SK-N-SH (cell line): ENCODE measurements at regions not wholly inside any gene's neighbourhood (a gene's known extent, or its start where the extent isn't known, plus 50 kb on each side); places are given as distances from the start of the nearest gene placed in this dataset.

ENCODE experiments used
- CTCF ChIA-PET: fragments of 300-600, 350-600 bp; formaldehyde crosslinking; extraction: SDS; loops from one replicate; lab custom pipeline; 2021; lab: Yijun Ruan, JAX
- POLR2A ChIA-PET: fragments of 350-600 bp; sonication (Branson Sonifier 250); formaldehyde crosslinking; extraction: SDS; loops from one replicate; lab custom pipeline; 2020; ENCODE audit warnings: antibody characterized with exemption, inconsistent platforms; lab: Yijun Ruan, JAX
- DNase-seq: peaks from one replicate; pipeline ENCODE4 v3.0.0; 2012
- H2AFZ ChIP-seq: fragments of 200-600 bp; sonication (generic); 2 replicates; pipeline ENCODE4 v1.8.1; 2016; ENCODE audit warnings: antibody characterized with exemption, mild to moderate bottlenecking, low read depth
- H3F3A ChIP-seq: fragments of 200-600 bp; sonication (generic); replicated peaks from 2 replicates; pipeline ENCODE3; 2016; ENCODE audit warnings: antibody characterized with exemption, mild to moderate bottlenecking; ENCODE audit not compliant: insufficient read depth
- H3K27ac ChIP-seq, 2 experiments: fragments of 200-500 bp in 1 of 2; fragments of 200-600 bp in 1 of 2; sonication (Bioruptor generic) in 1 of 2; sonication (generic), shearing (Covaris generic) in 1 of 2; 2 replicates each; pipeline versions ENCODE4 v1.5.1 to v1.6.1; 2014 to 2016; ENCODE audit warnings: low read depth in 2 of 2, inconsistent platforms in 1 of 2, low read length in 1 of 2, mild to moderate bottlenecking in 1 of 2, mixed read lengths in 1 of 2
- H3K27me3 ChIP-seq: fragments of 200-600 bp; sonication (generic), shearing (Covaris generic); 2 replicates; pipeline ENCODE4 v1.6.1; 2016; ENCODE audit warnings: mixed run types; ENCODE audit not compliant: insufficient read depth
- H3K36me3 ChIP-seq, 2 experiments: fragments of 200-500 bp in 1 of 2; fragments of 200-600 bp in 1 of 2; sonication (Bioruptor generic) in 1 of 2; sonication (generic) in 1 of 2; replicated peaks in 1 of 2; 2 replicates each; pipeline versions ENCODE3 to v1.5.1; 2014 to 2016; ENCODE audit warnings: low read length in 1 of 2, mild to moderate bottlenecking in 1 of 2; ENCODE audit not compliant: insufficient read depth in 2 of 2, control insufficient read depth in 1 of 2
- H3K4me1 ChIP-seq, 2 experiments: fragments of 200-500 bp in 1 of 2; fragments of 200-600 bp in 1 of 2; sonication (Bioruptor generic) in 1 of 2; sonication (generic), shearing (Covaris generic) in 1 of 2; 2 replicates each; pipeline versions ENCODE4 v1.5.1 to v1.6.1; 2014 to 2016; ENCODE audit warnings: low read depth in 1 of 2, low read length in 1 of 2, mixed run types in 1 of 2; ENCODE audit not compliant: insufficient read depth in 2 of 2, control insufficient read depth in 1 of 2
- H3K4me2 ChIP-seq: fragments of 200-600 bp; sonication (generic), shearing (Covaris generic); 2 replicates; pipeline ENCODE4 v1.6.1; 2017; ENCODE audit warnings: mixed run types
- H3K4me3 ChIP-seq, 2 experiments: fragments of 200-500 bp in 1 of 2; fragments of 200-600 bp in 1 of 2; sonication (Bioruptor generic) in 1 of 2; sonication (generic), shearing (Covaris generic) in 1 of 2; 2 replicates each; pipeline versions ENCODE4 v1.5.1 to v1.8.1; 2014 to 2016; ENCODE audit warnings: low read depth in 2 of 2, inconsistent platforms in 1 of 2, low read length in 1 of 2, mild to moderate bottlenecking in 1 of 2, mixed read lengths in 1 of 2, moderate library complexity in 1 of 2
- H3K79me2 ChIP-seq: fragments of 200-600 bp; sonication (generic); 2 replicates; pipeline ENCODE4 v1.8.1; 2017; ENCODE audit warnings: mild to moderate bottlenecking; ENCODE audit not compliant: insufficient read depth
- H3K9ac ChIP-seq: fragments of 200-600 bp; sonication (generic); 2 replicates; pipeline ENCODE4 v1.6.1; 2017; ENCODE audit warnings: mixed run types
- H3K9me2 ChIP-seq: fragments of 200-600 bp; sonication (generic); 2 replicates; pipeline ENCODE4 v1.6.1; 2017; ENCODE audit warnings: mixed run types
- H3K9me3 ChIP-seq: fragments of 200-600 bp; sonication (generic); 2 replicates; pipeline ENCODE4 v1.6.1; 2017; ENCODE audit warnings: mixed run types, mild to moderate bottlenecking, moderate library complexity
- H4K20me1 ChIP-seq: fragments of 200-600 bp; sonication (generic); 2 replicates; pipeline ENCODE4 v1.6.1; 2017; ENCODE audit warnings: mild to moderate bottlenecking, mixed run types; ENCODE audit not compliant: insufficient read depth
- CHD2 ChIP-seq: fragments of 150-350 bp; IDR thresholded peaks from 2 replicates; pipeline ENCODE4 v1.6.1; 2018; ENCODE audit warnings: low read length; ENCODE audit not compliant: partially characterized antibody
- CTCF ChIP-seq: fragments of 200-600 bp; sonication (generic); IDR thresholded peaks from 2 replicates; pipeline ENCODE4 v1.6.1; 2017; ENCODE audit warnings: antibody characterized with exemption, mild to moderate bottlenecking, moderate library complexity
- GABPA ChIP-seq: IDR thresholded peaks from 2 replicates; pipeline ENCODE4 v1.4.0; 2012; ENCODE audit warnings: low read depth, mild to moderate bottlenecking
- IRF3 ChIP-seq: fragments of 150-350 bp; IDR thresholded peaks from 2 replicates; pipeline ENCODE4 v1.6.1; 2016; ENCODE audit warnings: mild to moderate bottlenecking, low read depth, low read length
- JUND ChIP-seq: IDR thresholded peaks from 2 replicates; pipeline ENCODE4 v1.4.0; 2012
- MEF2A ChIP-seq: IDR thresholded peaks from 2 replicates; pipeline ENCODE4 v1.4.0; 2012; ENCODE audit warnings: low read depth, borderline replicate concordance
- RAD21 ChIP-seq: IDR thresholded peaks from 2 replicates; pipeline ENCODE4 v1.6.1; 2012; ENCODE audit warnings: mild to moderate bottlenecking, low read length
- RCOR1 ChIP-seq: fragments of 150-350 bp; IDR thresholded peaks from 2 replicates; pipeline ENCODE4 v1.6.1; 2017; ENCODE audit warnings: antibody characterized with exemption, low read length
- RFX5 ChIP-seq: IDR thresholded peaks from 2 replicates; pipeline ENCODE4 v1.6.1; 2012; ENCODE audit warnings: mild to moderate bottlenecking, improper control_type of control experiment, low read length
- SIN3A ChIP-seq: IDR thresholded peaks from 2 replicates; pipeline ENCODE4 v1.6.1; 2012; ENCODE audit warnings: low read depth, mild to moderate bottlenecking, low read length, moderate library complexity, borderline replicate concordance
- TEAD4 ChIP-seq: IDR thresholded peaks from 2 replicates; pipeline ENCODE4 v1.4.0; 2012; ENCODE audit warnings: mild to moderate bottlenecking, borderline replicate concordance; ENCODE audit not compliant: insufficient read depth
- USF1 ChIP-seq: IDR thresholded peaks from 2 replicates; pipeline ENCODE4 v1.4.0; 2012; ENCODE audit warnings: low read depth, borderline replicate concordance
- WGBS: methylation state at CpG from one replicate; pipeline ENCODE4 v1.1.6; 2017; ENCODE audit warnings: low lambda C conversion rate; 5-methylcytosine and 5-hydroxymethylcytosine counted together

DNA sequence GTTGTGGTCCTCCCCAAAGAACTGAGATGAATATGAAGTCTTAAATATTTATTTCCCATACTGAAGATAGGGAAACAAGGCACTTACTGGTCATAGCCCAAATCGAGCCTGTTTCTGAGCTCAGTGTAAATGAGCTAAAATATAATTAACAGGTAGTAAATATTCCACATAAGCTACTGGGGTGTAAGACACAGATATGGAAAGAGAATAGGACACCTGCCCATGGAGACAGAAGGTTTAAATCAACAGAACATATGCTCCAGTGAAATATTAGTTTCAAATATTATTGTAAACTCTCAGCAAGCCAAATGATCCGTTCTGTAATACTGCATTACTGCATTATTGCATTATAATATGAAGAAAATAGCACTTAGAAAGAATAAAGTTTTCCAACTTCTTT is 537.9 kb downstream of the ANKRD7 start:
- H3K27me3 ChIP-seq, result no peaks in the 10 kb centered on the region
- peaks cover 4% of the 10 kb centered on the region; the same call in 1 of the 2 replicates for H3K9me2 ChIP-seq
- TF ChIP-seq RFX5 (no peak), USF1 (no peak), RCOR1 (no peak), TEAD4 (no peak), CHD2 (no peak), SIN3A (no peak), MEF2A (no peak), RAD21 (no peak), CTCF (no peak), JUND (no peak), GABPA (no peak)
- TF ChIP-seq, all 33 proteins: peak for 0
- CTCF ChIA-PET, result interaction anchor here (0.6 kb wide), 1 partner anchor 168 kb away, joined by 3 read pairs; no protein-coding TSS in a partner anchor
- Histone ChIP-seq H3K4me1 (no peaks in the 10 kb centered on the region), H2AFZ (no peak overlapping the region), H4K20me1 (no peaks in the 10 kb centered on the region), H3K4me2 (no peak overlapping the region), H3K9ac (no peak overlapping the region), H3K79me2 (no peaks in the 10 kb centered on the region), H3K36me3 (no peaks in the 10 kb centered on the region), H3K27ac (no peak overlapping the region), H3F3A (no peaks in the 10 kb centered on the region), H3K9me3 (no peaks in the 10 kb centered on the region), H3K4me3 (no peak overlapping the region)
- WGBS, result 7% methylated on average over 2 of the region's 2 CpGs
- POLR2A ChIA-PET, result no interaction called here
- no peak for DNase-seq

DNA sequence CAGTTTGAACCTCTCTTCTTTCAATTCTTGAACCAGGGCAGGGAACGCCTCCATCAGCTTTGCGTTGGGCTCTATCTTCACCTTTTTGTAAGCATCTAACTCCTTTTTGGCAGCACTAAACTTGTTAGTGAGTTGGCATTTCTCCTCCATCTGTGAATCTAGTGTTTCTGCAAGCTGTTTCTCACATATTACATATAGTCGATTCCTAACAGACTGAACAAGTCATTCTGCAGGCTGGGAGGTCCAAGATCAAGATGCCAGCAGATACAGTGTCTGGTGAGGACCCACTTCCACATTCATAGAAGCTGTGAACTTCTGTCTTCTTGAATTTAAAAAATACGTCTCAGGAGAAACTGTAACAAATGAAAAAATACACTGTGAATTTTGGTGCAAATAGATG is 539.7 kb downstream of the ANKRD7 start:
- H3K9me3 ChIP-seq, result no peaks in the 10 kb centered on the region
- H3F3A ChIP-seq, result no peaks in the 10 kb centered on the region
- no peaks in the 10 kb centered on the region for H3K79me2 ChIP-seq
- H3K27me3 ChIP-seq, result no peaks in the 10 kb centered on the region
- H4K20me1 ChIP-seq, result no peaks in the 10 kb centered on the region
- CTCF ChIA-PET, result no interaction called here
- 35% methylated on average over 4 of the region's 4 CpGs for WGBS
- TF ChIP-seq IRF3, result no peak
- TF ChIP-seq, all 33 proteins: peak for 0
- H3K27ac ChIP-seq, result no peak overlapping the region
- H3K4me3 ChIP-seq, result no peak overlapping the region
- H3K4me1 ChIP-seq, result no peaks in the 10 kb centered on the region
- H2AFZ ChIP-seq, result no peak overlapping the region
- POLR2A ChIA-PET, result no interaction called here
- DNase-seq, result no peak
- no peaks in the 10 kb centered on the region for H3K36me3 ChIP-seq
- H3K9ac ChIP-seq, result no peak overlapping the region
- H3K4me2 ChIP-seq, result no peak overlapping the region
- H3K9me2 ChIP-seq, result peaks cover 4% of the 10 kb centered on the region; the same call in 1 of the 2 replicates
